ENCODE measurements at regions not wholly inside any gene's neighbourhood (a gene's known extent, or its start where the extent isn't known, plus 50 kb on each side); places are given as distances from the start of the nearest gene placed in this dataset.

- DNase-seq: no peak
- 93 to 94% methylated on average over 1 of the region's 1 CpG for WGBS, 2 donors
- Histone ChIP-seq H3K4me3 (replicated peaks in 1 of 3) (no peak overlapping the region), H3K4me1 (no peaks in the 10 kb centered on the region), H3K36me3 (no peaks in the 10 kb centered on the region), H3K27ac (no peak overlapping the region), H3K27me3 (no peaks in the 10 kb centered on the region), H3K9me3 (no peaks in the 10 kb centered on the region)
- TF ChIP-seq POLR2A (IDR thresholded peaks at IDR 0.05) (no peak), CTCF (IDR thresholded peaks at IDR 0.05) (no peak)
- intact Hi-C loops (cut with DNase I): no loop called here
These were observed 197.0 kb downstream of the PCSK1 start for GRCh38 chr5:96236051-96236450.

GRCh38 chr5:96235008-96235910, 197.8 kb downstream of the PCSK1 start:
- peak overlapping the region in 2 of 3 donors; percentile 4 to 22 for H3K27ac ChIP-seq
- intact Hi-C loops (cut with DNase I): no loop called here

GRCh38 chr5:96232602-96233001, 200.4 kb downstream of the PCSK1 start:
- no peak for TF ChIP-seq CTCF (IDR thresholded peaks at IDR 0.05)
- no peak for TF ChIP-seq POLR2A (IDR thresholded peaks at IDR 0.05)
- Histone ChIP-seq H3K27ac (no peak overlapping the region), H3K4me3 (replicated peaks in 1 of 3) (no peak overlapping the region), H3K9me3 (no peaks in the 10 kb centered on the region), H3K36me3 (no peaks in the 10 kb centered on the region), H3K27me3 (no peaks in the 10 kb centered on the region), H3K4me1 (peaks cover 0 to 3% of the 10 kb centered on the region in 2 donors)
- no peak for DNase-seq
- intact Hi-C loops (cut with DNase I): no loop called here

More at GRCh38 chr5:96235008-96235910, 197.8 kb downstream of the PCSK1 start:
- no peaks in the 10 kb centered on the region for H3K9me3 ChIP-seq
- no peaks in the 10 kb centered on the region for H3K4me1 ChIP-seq
- TF ChIP-seq CTCF (IDR thresholded peaks at IDR 0.05): no peak
- TF ChIP-seq POLR2A (IDR thresholded peaks at IDR 0.05): no peak
- H3K36me3 ChIP-seq: no peaks in the 10 kb centered on the region
- no peaks in the 10 kb centered on the region for H3K27me3 ChIP-seq
- no peak overlapping the region for H3K4me3 ChIP-seq (replicated peaks in 1 of 3)
- WGBS, 2 donors: 68 to 75% methylated on average over 5 of the region's 5 CpGs
- no peak for DNase-seq

GRCh38 chr5:96229188-96229587, 203.9 kb downstream of the PCSK1 start:
- H3K4me3 ChIP-seq (replicated peaks in 1 of 3): no peak overlapping the region
- intact Hi-C loops (cut with DNase I): no loop called here
- DNase-seq: no peak
- H3K9me3 ChIP-seq: no peaks in the 10 kb centered on the region
- no peaks in the 10 kb centered on the region for H3K27me3 ChIP-seq
- peaks cover 0 to 3% of the 10 kb centered on the region in 2 donors for H3K4me1 ChIP-seq
- WGBS, 2 donors: 55 to 58% methylated on average over 3 of the region's 3 CpGs
- TF ChIP-seq POLR2A (IDR thresholded peaks at IDR 0.05) (no peak), CTCF (IDR thresholded peaks at IDR 0.05) (no peak)
- no peaks in the 10 kb centered on the region for H3K36me3 ChIP-seq
- H3K27ac ChIP-seq: no peak overlapping the region

- 89 to 98% methylated on average over 3 of the region's 3 CpGs for WGBS, 2 donors
- no peak overlapping the region for H3K4me3 ChIP-seq (replicated peaks in 1 of 3)
- no peak for DNase-seq
- no peaks in the 10 kb centered on the region for H3K27me3 ChIP-seq
- H3K27ac ChIP-seq: no peak overlapping the region
- H3K4me1 ChIP-seq: peaks cover 0 to 3% of the 10 kb centered on the region in 2 donors
- H3K9me3 ChIP-seq: no peaks in the 10 kb centered on the region
- intact Hi-C loops (cut with DNase I): no loop called here
- TF ChIP-seq CTCF (IDR thresholded peaks at IDR 0.05): no peak
- no peak for TF ChIP-seq POLR2A (IDR thresholded peaks at IDR 0.05)
- H3K36me3 ChIP-seq: no peaks in the 10 kb centered on the region
These were observed 204.6 kb downstream of the PCSK1 start for GRCh38 chr5:96228408-96228807.
